WERI-Rb-1 (cell line): ENCODE measurements at regions not wholly inside any gene's neighbourhood (a gene's known extent, or its start where the extent isn't known, plus 50 kb on each side); places are given as distances from the start of the nearest gene placed in this dataset.

Experiments used
- DNase-seq: peaks from one replicate; pipeline ENCODE4 v3.0.0-alpha.2; 2020
- H3K27ac ChIP-seq: fragments of 250-450 bp; sonication (Bioruptor Pico); 2 replicates; pipeline ENCODE4 v1.5.1; 2020; ENCODE audit warnings: mild to moderate bottlenecking, moderate library complexity
- H3K27me3 ChIP-seq: fragments of 250-450 bp; sonication (Bioruptor Pico); 2 replicates; pipeline ENCODE4 v1.5.1; 2021; ENCODE audit warnings: mild to moderate bottlenecking, low read depth, moderate library complexity; ENCODE audit not compliant: insufficient read depth, severe bottlenecking
- H3K36me3 ChIP-seq: fragments of 250-450 bp; sonication (Bioruptor Pico); 2 replicates; pipeline ENCODE4 v1.5.1; 2020; ENCODE audit warnings: mild to moderate bottlenecking, moderate library complexity
- H3K4me3 ChIP-seq: 2 replicates; pipeline ENCODE4 v1.5.1; 2011; ENCODE audit warnings: low read depth, mild to moderate bottlenecking, control low read depth, low read length
- H3K9me3 ChIP-seq: fragments of 250-450 bp; sonication (Bioruptor Pico); 2 replicates; pipeline ENCODE4 v1.5.1; 2021; ENCODE audit warnings: mild to moderate bottlenecking, moderate library complexity; ENCODE audit not compliant: severe bottlenecking
- TF ChIP-seq, protein P1 (sequence below): IDR thresholded peaks from 2 replicates; pipeline ENCODE4 v1.5.1; 2011; ENCODE audit warnings: low read depth, mild to moderate bottlenecking, control low read depth, inconsistent platforms, low read length

DNA sequence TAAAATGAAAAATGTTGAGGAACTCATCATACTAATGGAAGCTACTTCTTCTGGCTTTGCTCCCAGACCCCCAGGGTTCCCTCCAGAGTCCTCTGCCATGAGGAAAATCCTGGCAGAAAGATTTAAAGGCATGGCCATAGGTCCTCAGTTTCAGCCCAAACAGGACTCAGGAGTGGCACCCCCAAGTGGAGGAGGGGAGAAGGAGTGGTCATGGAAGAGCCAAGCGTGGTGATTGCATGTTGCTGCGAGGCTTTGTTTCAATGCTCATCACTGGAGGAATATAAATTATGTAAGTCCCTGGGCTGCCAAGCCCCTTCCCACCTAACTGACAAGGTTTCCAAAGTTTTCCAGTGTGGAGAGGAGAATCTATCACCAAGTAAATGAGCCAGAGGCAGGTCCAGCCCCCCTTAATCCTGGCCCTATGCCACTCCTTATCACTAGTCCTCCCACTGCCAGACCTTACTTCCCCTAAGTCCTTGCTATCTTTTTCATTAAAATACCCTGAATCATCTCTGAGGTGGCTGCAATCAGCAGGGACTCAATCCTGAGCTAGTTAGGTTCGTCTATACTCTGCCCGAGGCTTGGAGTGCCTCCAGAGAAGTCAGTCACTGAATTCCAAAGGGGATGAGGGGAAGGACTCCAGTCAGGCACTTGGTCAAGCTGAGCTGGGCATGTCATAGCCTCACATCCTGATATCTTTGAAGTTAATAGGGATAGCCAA, 70.7 kb upstream of the TAF1L start:
- H3K36me3 ChIP-seq = no peaks in the 10 kb centered on the region
- H3K4me3 ChIP-seq = no peak overlapping the region
- TF ChIP-seq, protein P1, sequence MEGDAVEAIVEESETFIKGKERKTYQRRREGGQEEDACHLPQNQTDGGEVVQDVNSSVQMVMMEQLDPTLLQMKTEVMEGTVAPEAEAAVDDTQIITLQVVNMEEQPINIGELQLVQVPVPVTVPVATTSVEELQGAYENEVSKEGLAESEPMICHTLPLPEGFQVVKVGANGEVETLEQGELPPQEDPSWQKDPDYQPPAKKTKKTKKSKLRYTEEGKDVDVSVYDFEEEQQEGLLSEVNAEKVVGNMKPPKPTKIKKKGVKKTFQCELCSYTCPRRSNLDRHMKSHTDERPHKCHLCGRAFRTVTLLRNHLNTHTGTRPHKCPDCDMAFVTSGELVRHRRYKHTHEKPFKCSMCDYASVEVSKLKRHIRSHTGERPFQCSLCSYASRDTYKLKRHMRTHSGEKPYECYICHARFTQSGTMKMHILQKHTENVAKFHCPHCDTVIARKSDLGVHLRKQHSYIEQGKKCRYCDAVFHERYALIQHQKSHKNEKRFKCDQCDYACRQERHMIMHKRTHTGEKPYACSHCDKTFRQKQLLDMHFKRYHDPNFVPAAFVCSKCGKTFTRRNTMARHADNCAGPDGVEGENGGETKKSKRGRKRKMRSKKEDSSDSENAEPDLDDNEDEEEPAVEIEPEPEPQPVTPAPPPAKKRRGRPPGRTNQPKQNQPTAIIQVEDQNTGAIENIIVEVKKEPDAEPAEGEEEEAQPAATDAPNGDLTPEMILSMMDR = no peak
- no peaks in the 10 kb centered on the region for H3K9me3 ChIP-seq
- H3K27me3 ChIP-seq = peaks cover 5% of the 10 kb centered on the region
- DNase-seq = no peak
- no peak overlapping the region for H3K27ac ChIP-seq

DNA sequence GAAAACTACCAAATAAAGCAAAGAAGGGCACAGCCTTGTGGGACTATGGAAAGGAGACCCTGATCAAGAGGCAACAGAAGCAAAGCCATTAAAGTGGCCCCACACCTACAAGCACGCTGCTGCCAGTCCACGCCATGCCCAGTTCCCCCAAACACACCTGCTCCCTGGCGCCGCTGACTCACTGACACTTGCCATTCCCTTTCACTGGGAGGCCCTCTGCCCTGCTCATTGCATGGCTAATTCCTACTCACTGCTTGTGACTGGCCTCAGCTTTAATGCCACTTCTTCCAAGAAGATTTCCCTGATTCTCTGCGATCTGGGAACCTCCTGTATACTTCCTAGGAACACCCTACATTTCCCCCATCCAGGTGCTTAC, 71.2 kb upstream of the TAF1L start:
- Histone ChIP-seq H3K36me3 (no peaks in the 10 kb centered on the region), H3K9me3 (no peaks in the 10 kb centered on the region), H3K27me3 (peaks cover 5% of the 10 kb centered on the region), H3K27ac (no peak overlapping the region), H3K4me3 (no peak overlapping the region)
- TF ChIP-seq, protein P1 = no peak
- DNase-seq = no peak

DNA sequence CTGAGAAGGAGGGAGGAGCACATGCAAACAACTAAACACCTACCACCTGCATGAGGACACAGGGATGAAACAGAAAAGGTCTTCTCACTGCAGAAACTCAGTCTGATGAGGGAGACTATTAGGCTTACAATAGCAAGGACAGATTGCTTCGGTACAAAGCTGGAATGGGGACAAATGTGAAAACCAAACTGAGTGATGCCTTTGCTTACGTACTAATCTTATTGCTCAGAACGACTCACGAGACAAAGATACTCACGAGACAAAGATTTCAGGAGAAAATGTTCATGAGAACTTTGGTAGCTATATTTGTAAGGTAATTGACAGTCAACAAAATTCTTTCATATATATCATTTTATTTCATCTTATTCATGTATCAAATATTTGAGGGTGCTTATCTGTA, 71.9 kb upstream of the TAF1L start:
- no peaks in the 10 kb centered on the region for H3K9me3 ChIP-seq
- H3K4me3 ChIP-seq = no peak overlapping the region
- TF ChIP-seq, protein P1 = no peak
- peaks cover 5% of the 10 kb centered on the region for H3K27me3 ChIP-seq
- no peaks in the 10 kb centered on the region for H3K36me3 ChIP-seq
- DNase-seq = no peak
- H3K27ac ChIP-seq = no peak overlapping the region

DNA sequence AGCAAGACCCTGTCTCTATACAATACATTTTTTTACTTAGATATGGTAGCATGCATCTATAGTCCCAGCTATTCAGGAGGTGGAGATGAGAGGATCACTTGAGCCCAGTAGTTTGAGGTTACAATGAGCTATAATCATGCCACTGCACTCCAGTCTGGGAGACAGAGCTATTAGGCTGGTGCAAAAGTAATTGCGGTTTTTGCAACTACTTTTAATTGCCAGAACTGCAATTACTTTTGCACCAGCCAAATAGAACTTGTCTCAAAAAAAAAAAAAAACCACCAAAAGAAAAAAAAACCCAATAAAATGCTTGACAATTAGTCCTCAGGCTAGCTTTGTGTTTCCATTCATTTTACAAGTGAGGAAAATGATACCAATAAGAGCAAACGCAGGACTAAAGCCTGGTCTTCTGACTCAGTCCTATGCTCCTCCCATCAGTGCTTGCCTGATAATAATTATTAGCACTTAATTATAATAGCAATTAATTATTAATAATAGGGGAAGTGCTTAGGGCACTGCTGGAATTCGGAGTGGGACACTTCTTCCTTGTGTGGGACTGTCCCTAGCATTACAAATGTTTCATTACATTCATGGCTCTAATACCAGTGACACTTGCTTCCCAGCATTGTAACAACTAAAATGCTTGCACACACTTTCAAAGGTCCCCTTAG, 73.1 kb upstream of the TAF1L start:
- Histone ChIP-seq H3K27me3 (peaks cover 5% of the 10 kb centered on the region), H3K27ac (no peak overlapping the region), H3K4me3 (no peak overlapping the region), H3K9me3 (no peaks in the 10 kb centered on the region), H3K36me3 (no peaks in the 10 kb centered on the region)
- TF ChIP-seq, protein P1 = no peak
- no peak for DNase-seq

DNA sequence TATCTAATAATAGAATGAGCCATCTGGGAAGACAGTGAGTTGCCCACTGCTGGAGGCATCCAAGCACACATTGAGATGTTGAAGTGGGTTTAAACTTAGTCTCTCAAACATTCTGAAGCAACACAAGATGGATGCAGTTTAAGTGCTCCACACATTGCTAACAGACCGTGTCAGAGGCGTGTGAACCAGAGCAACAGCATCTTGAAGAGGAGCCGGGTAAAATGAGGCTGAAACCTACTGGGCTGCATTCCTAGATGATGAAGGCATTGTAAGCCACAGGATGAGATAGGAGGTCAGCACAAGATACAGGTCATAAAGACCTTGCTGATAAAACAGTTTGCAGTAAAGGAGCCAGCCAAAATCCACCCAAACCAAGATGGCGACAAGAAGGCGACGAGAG, 73.5 kb upstream of the TMEM215 start:
- no peak for DNase-seq
- Histone ChIP-seq H3K9me3 (no peaks in the 10 kb centered on the region), H3K27ac (no peak overlapping the region), H3K36me3 (no peaks in the 10 kb centered on the region), H3K27me3 (peaks cover 5% of the 10 kb centered on the region), H3K4me3 (no peak overlapping the region)
- TF ChIP-seq, protein P1 = no peak
